GM10248 (cell line): ENCODE measurements at regions not wholly inside any gene's neighbourhood (a gene's known extent, or its start where the extent isn't known, plus 50 kb on each side); places are given as distances from the start of the nearest gene placed in this dataset.

Experiments
- CTCF ChIA-PET: fragments of 300-600 bp; sonication (Branson Sonifier 250); formaldehyde crosslinking; extraction: SDS; loops from one replicate; lab custom pipeline; 2021; ENCODE audit warnings: antibody characterized with exemption; lab: Yijun Ruan, JAX
- POLR2A ChIA-PET: fragments of 350-650 bp; sonication (Branson Sonifier 250); formaldehyde crosslinking; extraction: SDS; loops from one replicate; lab custom pipeline; 2020; ENCODE audit warnings: antibody characterized with exemption; lab: Yijun Ruan, JAX
- DNase-seq: peaks from one replicate; pipeline ENCODE4 v3.0.0; 2012; ENCODE audit errors: extremely low spot score
- CTCF ChIP-seq: IDR thresholded peaks from 2 replicates; pipeline ENCODE4 v1.5.1; 2012; ENCODE audit warnings: mild to moderate bottlenecking, low read depth; ENCODE audit errors: extremely low read depth, missing control alignments, control extremely low read depth

- CTCF ChIA-PET, result interaction anchor here (1.1 to 1.4 kb wide), 3 partner anchors 12 to 37 kb away, joined by 3 to 4 read pairs (median 3); no protein-coding TSS in a partner anchor
- no peak for DNase-seq
- no peak for TF ChIP-seq CTCF
- POLR2A ChIA-PET, result no interaction called here
These were observed 332.3 kb downstream of the CDH7 start for GRCh38 chr18:66083078-66083477.

DNA sequence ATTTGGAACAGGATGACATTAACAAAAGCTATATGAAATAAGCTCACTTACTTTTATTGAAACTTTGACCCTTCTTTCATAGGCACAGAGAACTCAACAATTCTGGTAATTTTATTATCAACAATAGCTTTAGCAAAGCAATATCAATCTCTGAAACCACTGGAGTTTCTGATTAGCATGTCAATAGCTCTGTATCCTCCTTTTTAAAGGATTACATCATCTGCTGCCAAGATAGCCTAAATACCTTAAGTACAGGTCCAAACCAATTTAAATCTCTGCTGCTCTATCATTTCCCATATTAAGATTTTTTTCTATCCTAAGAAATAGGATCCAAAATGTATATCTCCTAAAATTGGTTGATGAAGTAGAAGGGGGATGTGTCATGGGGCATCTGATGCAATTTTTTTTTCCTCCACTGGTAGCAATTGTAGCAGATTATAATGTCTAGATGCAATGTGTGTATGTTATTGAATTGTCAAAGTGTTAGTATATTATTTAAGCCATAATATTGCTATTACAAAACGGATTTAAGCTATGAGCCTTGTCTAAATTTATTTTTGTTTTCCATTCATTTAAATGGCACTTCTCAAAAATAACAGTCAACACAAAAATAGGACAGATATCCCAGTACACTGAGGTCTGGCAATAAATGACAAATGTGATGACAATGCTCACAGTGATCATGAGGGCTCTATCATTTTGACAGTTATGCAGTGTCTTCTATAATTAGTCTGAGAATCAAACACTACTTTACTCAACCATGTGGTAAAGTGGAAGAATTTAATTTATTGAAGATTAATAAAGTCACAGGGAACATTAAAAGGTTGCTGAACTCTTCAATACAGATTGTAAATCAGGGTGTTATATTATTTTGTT is 328.4 kb downstream of the CDH7 start:
- TF ChIP-seq CTCF, result no peak
- no peak for DNase-seq
- ChIA-PET POLR2A (no interaction called here), CTCF (interaction anchor here (1.3 to 1.7 kb wide), 2 partner anchors 10 to 11 kb away, joined by 4 to 6 read pairs; no protein-coding TSS in a partner anchor)

GRCh38 chr18:66077066-66077465 is 326.3 kb downstream of the CDH7 start:
- ChIA-PET POLR2A (no interaction called here), CTCF (interaction anchor here (0.6 kb wide), 1 partner anchor 11 kb away, joined by 3 read pairs; no protein-coding TSS in a partner anchor)
- no peak for TF ChIP-seq CTCF
- no peak for DNase-seq

GRCh38 chr18:66066191-66066590 is 315.4 kb downstream of the CDH7 start:
- TF ChIP-seq CTCF, result no peak
- no peak for DNase-seq
- ChIA-PET CTCF (interaction anchor here (0.7 to 1.0 kb wide), 2 partner anchors 9 to 11 kb away, joined by 3 read pairs; no protein-coding TSS in a partner anchor), POLR2A (no interaction called here)

DNA sequence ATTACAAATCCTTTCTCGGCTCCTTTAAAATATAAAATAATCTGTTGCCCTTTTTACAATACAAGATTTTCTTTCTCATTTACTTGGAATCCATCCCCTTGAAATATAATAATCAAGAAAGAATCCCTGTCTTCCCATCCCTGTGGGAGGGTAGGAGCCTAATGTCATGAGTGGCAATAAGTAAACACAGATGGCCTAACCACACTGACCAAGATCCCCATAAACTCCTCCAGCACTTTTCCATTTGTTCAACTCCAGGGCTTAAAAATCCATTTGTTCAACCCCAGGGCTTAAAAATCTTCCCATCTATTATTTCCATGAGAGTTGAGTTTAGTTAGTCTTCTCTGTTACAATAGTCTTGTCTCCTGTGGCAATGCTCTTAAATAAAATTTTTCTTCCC is 297.6 kb downstream of the CDH7 start:
- POLR2A ChIA-PET, result no interaction called here

More for the DNA sequence above, 297.6 kb downstream of the CDH7 start:
- no peak for TF ChIP-seq CTCF
- no peak for DNase-seq
- CTCF ChIA-PET, result interaction anchor here (2.7 kb wide), 1 partner anchor 9 kb away, joined by 6 read pairs; no protein-coding TSS in a partner anchor
